ENCODE measurements at regions not wholly inside any gene's neighbourhood (a gene's known extent, or its start where the extent isn't known, plus 50 kb on each side); places are given as distances from the start of the nearest gene placed in this dataset.

- TF ChIP-seq CTCF (IDR thresholded peaks at IDR 0.05), result no peak
- intact Hi-C loops (cut with micrococcal nuclease), result no loop called here
- no peaks in the 10 kb centered on the region for H3K27me3 ChIP-seq (ENCODE audit: control insufficient read depth in 2 of 2, insufficient read depth in 2 of 2, low read length in 2 of 2)
Observed at GRCh38 chr2:187995556-187995955, 296.1 kb upstream of the GULP1 start.

GRCh38 chr2:187996630-187997029 is 295.0 kb upstream of the GULP1 start:
- no peak overlapping the region for H2AFZ ChIP-seq (ENCODE audit: insufficient read depth, low read depth, low read length, poor library complexity, severe bottlenecking)
- peaks cover 2% of the 10 kb centered on the region for H3K4me1 Mint-ChIP-seq
- no peak overlapping the region for H3K9ac ChIP-seq (ENCODE audit: insufficient read depth, low read length, poor library complexity, severe bottlenecking)
- H3K36me3 ChIP-seq (replicated peaks in 1 of 2; ENCODE audit: control insufficient read depth in 1 of 2, insufficient read depth in 2 of 2, low read length in 2 of 2), result no peaks in the 10 kb centered on the region
- no peak for DNase-seq
- H3K4me2 ChIP-seq (replicated peaks; ENCODE audit: extremely low read depth, low read length, poor library complexity, severe bottlenecking), result no peak overlapping the region
- H3K9me3 ChIP-seq (replicated peaks in 1 of 2; ENCODE audit: control insufficient read depth in 1 of 2, insufficient read depth in 1 of 2, low read length in 2 of 2), result no peaks in the 10 kb centered on the region
- no peak overlapping the region for H3K4me3 ChIP-seq (replicated peaks in 1 of 3; ENCODE audit: low read depth in 2 of 3, low read length in 3 of 3)
- H3K27me3 ChIP-seq (ENCODE audit: control insufficient read depth in 2 of 2, insufficient read depth in 2 of 2, low read length in 2 of 2), result no peaks in the 10 kb centered on the region
- no peak overlapping the region for H3K27ac ChIP-seq (ENCODE audit: low read depth in 1 of 2, low read length in 2 of 2)
- H3K4me3 Mint-ChIP-seq, result no peak overlapping the region
- no peaks in the 10 kb centered on the region for H3K4me1 ChIP-seq (ENCODE audit: control insufficient read depth in 1 of 2, insufficient read depth in 2 of 2, low read length in 2 of 2)
- H3K36me3 Mint-ChIP-seq, result no peaks in the 10 kb centered on the region
- no CpG with 5 or more reads among the region's 1 CpG for WGBS (ENCODE audit: insufficient coverage)
- peaks cover 0 to 1% (median 0%) of the 10 kb centered on the region in 7 donors for H3K9me3 Mint-ChIP-seq
- TF ChIP-seq CTCF (IDR thresholded peaks at IDR 0.05), result no peak
- intact Hi-C loops (cut with micrococcal nuclease), result no loop called here
- no peaks in the 10 kb centered on the region for H3K79me2 ChIP-seq (ENCODE audit: insufficient read depth, low read length)
- H3K27ac Mint-ChIP-seq, result no peak overlapping the region
- peaks cover 0 to 3% (median 1%) of the 10 kb centered on the region in 3 donors for H3K27me3 Mint-ChIP-seq (ENCODE audit: low read depth in 3 of 3)
- H4K20me1 ChIP-seq (ENCODE audit: insufficient read depth, low read length), result no peaks in the 10 kb centered on the region

More at GRCh38 chr2:187995556-187995955, 296.1 kb upstream of the GULP1 start:
- H3K4me1 ChIP-seq (ENCODE audit: control insufficient read depth in 1 of 2, insufficient read depth in 2 of 2, low read length in 2 of 2), result no peaks in the 10 kb centered on the region
- H3K27ac ChIP-seq (ENCODE audit: low read depth in 1 of 2, low read length in 2 of 2), result no peak overlapping the region
- H3K36me3 Mint-ChIP-seq, result no peaks in the 10 kb centered on the region
- WGBS (ENCODE audit: insufficient coverage), result 87% methylated on average over 2 of the region's 6 CpGs
- H3K4me2 ChIP-seq (replicated peaks; ENCODE audit: extremely low read depth, low read length, poor library complexity, severe bottlenecking), result no peak overlapping the region
- H3K9me3 ChIP-seq (replicated peaks in 1 of 2; ENCODE audit: control insufficient read depth in 1 of 2, insufficient read depth in 1 of 2, low read length in 2 of 2), result no peaks in the 10 kb centered on the region
- no peak for DNase-seq
- no peak overlapping the region for H2AFZ ChIP-seq (ENCODE audit: insufficient read depth, low read depth, low read length, poor library complexity, severe bottlenecking)
- peaks cover 2% of the 10 kb centered on the region for H3K4me1 Mint-ChIP-seq
- no peak overlapping the region for H3K9ac ChIP-seq (ENCODE audit: insufficient read depth, low read length, poor library complexity, severe bottlenecking)
- H3K79me2 ChIP-seq (ENCODE audit: insufficient read depth, low read length), result no peaks in the 10 kb centered on the region
- H3K27ac Mint-ChIP-seq, result no peak overlapping the region
- no peaks in the 10 kb centered on the region for H3K36me3 ChIP-seq (replicated peaks in 1 of 2; ENCODE audit: control insufficient read depth in 1 of 2, insufficient read depth in 2 of 2, low read length in 2 of 2)
- H4K20me1 ChIP-seq (ENCODE audit: insufficient read depth, low read length), result no peaks in the 10 kb centered on the region
- H3K9me3 Mint-ChIP-seq, result peaks cover 0 to 1% (median 0%) of the 10 kb centered on the region in 7 donors
- no peak overlapping the region for H3K4me3 Mint-ChIP-seq
- H3K27me3 Mint-ChIP-seq (ENCODE audit: low read depth in 3 of 3), result peaks cover 0 to 3% (median 1%) of the 10 kb centered on the region in 3 donors
- no peak overlapping the region for H3K4me3 ChIP-seq (replicated peaks in 1 of 3; ENCODE audit: low read depth in 2 of 3, low read length in 3 of 3)

Measured in CD14-positive monocyte (primary cell).